ENCODE measurements at regions not wholly inside any gene's neighbourhood (a gene's known extent, or its start where the extent isn't known, plus 50 kb on each side); places are given as distances from the start of the nearest gene placed in this dataset.

GRCh38 chr2:129604560-129604959 lies 374.9 kb upstream of the RAB6C start:
- TF ChIP-seq CTCF (IDR thresholded peaks at IDR 0.05) = no peak
- no peak for TF ChIP-seq POLR2A (IDR thresholded peaks at IDR 0.05)

Data from ovary (tissue), 3 donors.